GM12864 (cell line): ENCODE measurements at regions not wholly inside any gene's neighbourhood (a gene's known extent, or its start where the extent isn't known, plus 50 kb on each side); places are given as distances from the start of the nearest gene placed in this dataset.

Experiments used
- DNase-seq: peaks from one replicate; pipeline ENCODE4 v3.0.0-alpha.2; 2011; ENCODE audit warnings: low read depth
- H3K4me3 ChIP-seq: 2 replicates; pipeline ENCODE4 v1.5.1; 2011; ENCODE audit warnings: mild to moderate bottlenecking, low read depth, low read length, control low read depth
- CTCF ChIP-seq: IDR thresholded peaks from 2 replicates; pipeline ENCODE4 v1.5.1; 2011; ENCODE audit warnings: low read depth, mild to moderate bottlenecking, moderate library complexity, low read length, control low read depth, inconsistent platforms; ENCODE audit errors: missing control alignments

GRCh38 chr6:45717027-45717426 is 298.6 kb downstream of the CLIC5 start:
- H3K4me3 ChIP-seq: no peak overlapping the region
- DNase-seq: no peak
- no peak for TF ChIP-seq CTCF

DNA sequence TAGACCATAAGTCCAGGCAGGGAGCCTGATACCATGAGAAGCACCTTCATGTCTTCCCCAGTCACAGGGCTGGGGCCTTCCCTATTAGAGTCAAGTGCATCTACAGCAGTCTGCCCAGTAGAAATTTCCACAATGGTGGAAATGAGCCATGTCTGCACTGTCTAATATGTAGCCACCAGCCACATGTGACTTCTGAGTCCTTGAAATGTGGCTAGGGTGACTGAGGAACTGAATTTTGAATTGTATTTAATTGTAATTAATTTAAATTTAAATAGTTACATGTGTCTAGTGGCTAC is 300.2 kb downstream of the CLIC5 start:
- no peak for TF ChIP-seq CTCF
- no peak for DNase-seq
- H3K4me3 ChIP-seq: no peak overlapping the region

- no peak overlapping the region for H3K4me3 ChIP-seq
- TF ChIP-seq CTCF: peak; percentile 77
- peak; percentile 57 for DNase-seq
Observed at GRCh38 chr6:45714741-45715507, 300.7 kb downstream of the CLIC5 start.

- H3K4me3 ChIP-seq: no peak overlapping the region
- DNase-seq: no peak
- no peak for TF ChIP-seq CTCF
Observed at GRCh38 chr6:45714006-45714730, 301.5 kb downstream of the CLIC5 start.
